SK-N-SH treated with all-trans-retinoic acid at 6 μM for 48 hours (cell line): ENCODE measurements at regions not wholly inside any gene's neighbourhood (a gene's known extent, or its start where the extent isn't known, plus 50 kb on each side); places are given as distances from the start of the nearest gene placed in this dataset.

ENCODE experiments used
- ATAC-seq: fragments of 200-7000 bp; cut with Tn5 transposase; 3 replicates; pipeline ENCODE4 v1.9.1; 2020; ENCODE audit warnings: mild to moderate bottlenecking, moderate library complexity
- ARNTL ChIP-seq: fragments of 450-650 bp; formaldehyde crosslinking; IDR thresholded peaks from 2 replicates; pipeline ENCODE4 v1.5.0; 2020; ENCODE audit warnings: low read depth, mild to moderate bottlenecking, moderate library complexity, borderline replicate concordance
- CREB5 ChIP-seq: fragments of 250-450 bp; sonication (Bioruptor Pico); IDR thresholded peaks from 2 replicates; pipeline ENCODE4 v1.5.1; 2020; ENCODE audit warnings: low read depth, mild to moderate bottlenecking, moderate library complexity
- CSDC2 ChIP-seq: fragments of 250-450 bp; sonication (Bioruptor Pico); IDR thresholded peaks from 2 replicates; pipeline ENCODE4 v1.5.0; 2020; ENCODE audit warnings: mild to moderate bottlenecking, moderate library complexity
- ESRRG ChIP-seq: fragments of 250-450 bp; sonication (Bioruptor Pico); IDR thresholded peaks from 2 replicates; pipeline ENCODE4 v1.6.1; 2021; ENCODE audit warnings: mild to moderate bottlenecking
- GLIS3 ChIP-seq: fragments of 250-450 bp; sonication (Bioruptor Pico); IDR thresholded peaks from 2 replicates; pipeline ENCODE4 v1.5.0; 2020; ENCODE audit warnings: mild to moderate bottlenecking, moderate library complexity
- ISL1 ChIP-seq: fragments of 250-450 bp; sonication (Bioruptor Pico); IDR thresholded peaks from 2 replicates; pipeline ENCODE4 v2.1.2; 2022; ENCODE audit warnings: mild to moderate bottlenecking, moderate library complexity
- OSR1 ChIP-seq: fragments of 250-450 bp; sonication (Bioruptor Pico); IDR thresholded peaks from 2 replicates; pipeline ENCODE4 v1.8.0; 2022; ENCODE audit warnings: moderate library complexity, mild to moderate bottlenecking, inconsistent platforms
- PATZ1 ChIP-seq: fragments of 250-450 bp; sonication (Bioruptor Pico); IDR thresholded peaks from 2 replicates; pipeline ENCODE4 v1.8.0; 2020; ENCODE audit warnings: mild to moderate bottlenecking, moderate library complexity, borderline replicate concordance
- POU6F1 ChIP-seq: fragments of 250-450 bp; sonication (Bioruptor Pico); IDR thresholded peaks from 2 replicates; pipeline ENCODE4 v1.8.0; 2021; ENCODE audit warnings: low read depth, mild to moderate bottlenecking, moderate library complexity, borderline replicate concordance
- PPARA ChIP-seq: fragments of 250-450 bp; sonication (Bioruptor Pico); IDR thresholded peaks from 2 replicates; pipeline ENCODE4 v1.5.0; 2020; ENCODE audit warnings: mild to moderate bottlenecking, borderline replicate concordance
- RARB ChIP-seq: fragments of 250-450 bp; sonication (Bioruptor Pico); IDR thresholded peaks from 2 replicates; pipeline ENCODE4 v1.8.0; 2021; ENCODE audit warnings: mild to moderate bottlenecking, moderate library complexity
- SNAI2 ChIP-seq: fragments of 250-450 bp; sonication (Bioruptor Pico); IDR thresholded peaks from 2 replicates; pipeline ENCODE4 v1.5.0; 2020; ENCODE audit warnings: mild to moderate bottlenecking, moderate library complexity
- TCF4 ChIP-seq: fragments of 250-450 bp; sonication (Bioruptor Pico); IDR thresholded peaks from 2 replicates; pipeline ENCODE4 v1.8.0; 2021; ENCODE audit warnings: mild to moderate bottlenecking, moderate library complexity, borderline replicate concordance
- TOX ChIP-seq: fragments of 250-450 bp; sonication (Bioruptor Pico); IDR thresholded peaks from 2 replicates; pipeline ENCODE4 v1.8.0; 2021; ENCODE audit warnings: mild to moderate bottlenecking, moderate library complexity, borderline replicate concordance
- ZC3H10 ChIP-seq: fragments of 250-450 bp; sonication (Bioruptor Pico); IDR thresholded peaks from 2 replicates; pipeline ENCODE4 v1.5.1; 2021; ENCODE audit warnings: mild to moderate bottlenecking, moderate library complexity
- ZFP3 ChIP-seq: fragments of 250-450 bp; sonication (Bioruptor Pico); IDR thresholded peaks from 2 replicates; pipeline ENCODE4 v1.5.0; 2020; ENCODE audit warnings: mild to moderate bottlenecking, moderate library complexity
- ZNF565 ChIP-seq: fragments of 450-650 bp; formaldehyde crosslinking; conservative IDR thresholded peaks from 2 replicates; pipeline ENCODE4 v1.5.0; 2020; ENCODE audit warnings: low read depth, mild to moderate bottlenecking, moderate library complexity
- ZNF70 ChIP-seq: fragments of 450-650 bp; formaldehyde crosslinking; IDR thresholded peaks from 2 replicates; pipeline ENCODE4 v1.5.0; 2020; ENCODE audit warnings: mild to moderate bottlenecking, moderate library complexity
- ZNF8 ChIP-seq: fragments of 450-650 bp; formaldehyde crosslinking; IDR thresholded peaks from 2 replicates; pipeline ENCODE4 v1.5.0; 2020; ENCODE audit warnings: mild to moderate bottlenecking, moderate library complexity
- TF ChIP-seq, protein P1 (sequence below): fragments of 250-450 bp; sonication (Bioruptor Pico); IDR thresholded peaks from 2 replicates; pipeline ENCODE4 v1.5.1; 2021; ENCODE audit warnings: mild to moderate bottlenecking, moderate library complexity

DNA sequence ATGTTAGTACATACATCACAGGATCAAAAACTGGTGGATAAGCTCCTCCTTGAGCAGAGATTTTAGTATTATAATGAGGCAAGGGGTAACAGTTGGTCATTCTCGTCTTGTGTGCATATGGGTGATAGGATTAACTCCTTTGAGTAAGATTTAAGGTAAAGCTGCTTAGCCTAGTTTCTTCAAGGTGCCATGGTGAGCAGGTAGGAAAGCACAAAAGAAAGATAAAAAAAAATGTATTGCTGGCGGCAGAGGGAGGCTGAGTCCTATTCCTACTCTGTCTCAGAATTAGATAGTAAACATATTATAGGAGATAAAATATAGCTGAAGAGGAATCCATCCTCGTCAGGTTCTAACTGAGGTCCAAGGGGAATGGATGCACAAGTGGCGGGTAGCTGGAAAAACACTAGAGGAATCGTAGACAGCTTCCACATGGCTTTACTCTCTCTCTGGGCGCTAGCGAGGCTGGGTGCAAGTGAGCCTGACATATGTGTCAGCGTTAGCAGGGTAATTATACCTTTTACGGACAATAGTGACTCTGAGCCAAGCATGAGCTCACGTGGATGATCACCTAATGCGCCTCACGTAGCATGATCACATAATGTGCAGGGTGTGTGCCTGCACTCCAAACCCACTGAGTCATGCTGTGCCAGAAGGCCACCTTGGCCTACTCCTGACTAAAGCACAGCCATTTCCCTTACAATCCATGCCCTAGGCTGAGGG lies 734.3 kb upstream of the MIR17HG start:
- no peak for TF ChIP-seq ZNF8 (CRISPR knock-in tag)
- TF ChIP-seq, protein P1, sequence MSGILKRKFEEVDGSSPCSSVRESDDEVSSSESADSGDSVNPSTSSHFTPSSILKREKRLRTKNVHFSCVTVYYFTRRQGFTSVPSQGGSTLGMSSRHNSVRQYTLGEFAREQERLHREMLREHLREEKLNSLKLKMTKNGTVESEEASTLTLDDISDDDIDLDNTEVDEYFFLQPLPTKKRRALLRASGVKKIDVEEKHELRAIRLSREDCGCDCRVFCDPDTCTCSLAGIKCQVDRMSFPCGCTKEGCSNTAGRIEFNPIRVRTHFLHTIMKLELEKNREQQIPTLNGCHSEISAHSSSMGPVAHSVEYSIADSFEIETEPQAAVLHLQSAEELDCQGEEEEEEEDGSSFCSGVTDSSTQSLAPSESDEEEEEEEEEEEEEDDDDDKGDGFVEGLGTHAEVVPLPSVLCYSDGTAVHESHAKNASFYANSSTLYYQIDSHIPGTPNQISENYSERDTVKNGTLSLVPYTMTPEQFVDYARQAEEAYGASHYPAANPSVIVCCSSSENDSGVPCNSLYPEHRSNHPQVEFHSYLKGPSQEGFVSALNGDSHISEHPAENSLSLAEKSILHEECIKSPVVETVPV (CRISPR knock-in tag), result no peak
- no peak for TF ChIP-seq PATZ1 (CRISPR knock-in tag)
- no peak for TF ChIP-seq ZNF565 (CRISPR knock-in tag)
- no peak for TF ChIP-seq RARB (CRISPR knock-in tag)
- TF ChIP-seq PPARA (CRISPR knock-in tag), result no peak
- no peak for TF ChIP-seq TOX (CRISPR knock-in tag)
- TF ChIP-seq CREB5 (CRISPR knock-in tag), result no peak
- no peak for ATAC-seq

- no peak for ATAC-seq
These were observed 732.3 kb upstream of the MIR17HG start for GRCh38 chr13:90615236-90615635.

More at GRCh38 chr13:90615236-90615635, 732.3 kb upstream of the MIR17HG start:
- TF ChIP-seq ZNF565 (CRISPR knock-in tag) (no peak), ZFP3 (CRISPR knock-in tag) (no peak), SNAI2 (CRISPR knock-in tag) (no peak), RARB (CRISPR knock-in tag) (no peak), ZNF70 (CRISPR knock-in tag) (no peak), PATZ1 (CRISPR knock-in tag) (no peak), PPARA (CRISPR knock-in tag) (no peak), CREB5 (CRISPR knock-in tag) (no peak), OSR1 (CRISPR knock-in tag) (no peak), ZNF8 (CRISPR knock-in tag) (no peak), TCF4 (CRISPR knock-in tag) (no peak), ESRRG (CRISPR knock-in tag) (no peak), GLIS3 (CRISPR knock-in tag) (no peak), TOX (CRISPR knock-in tag) (no peak), ARNTL (CRISPR knock-in tag) (no peak), POU6F1 (no peak), ISL1 (no peak), ZC3H10 (CRISPR knock-in tag) (no peak), CSDC2 (CRISPR knock-in tag) (no peak)
- TF ChIP-seq, protein P1 (CRISPR knock-in tag), result no peak
